H7 (cell line): ENCODE measurements at regions not wholly inside any gene's neighbourhood (a gene's known extent, or its start where the extent isn't known, plus 50 kb on each side); places are given as distances from the start of the nearest gene placed in this dataset.
A peak's percentile ranks its signal among the peaks of the same experiment; 100 is the strongest.

Experiments
- DNase-seq: peaks from one replicate; pipeline ENCODE4 v3.0.0; 2012
- H3K27me3 ChIP-seq: 2 replicates; pipeline ENCODE4 v1.6.0; 2011; ENCODE audit warnings: mild to moderate bottlenecking, low read length; ENCODE audit not compliant: control insufficient read depth, insufficient read depth
- H3K36me3 ChIP-seq: replicated peaks from 2 replicates; pipeline ENCODE4 v1.5.1; 2011; ENCODE audit warnings: low read length; ENCODE audit not compliant: control insufficient read depth, insufficient read depth
- H3K4me3 ChIP-seq: 2 replicates; pipeline ENCODE4 v1.5.1; 2011; ENCODE audit warnings: low read depth, mild to moderate bottlenecking, control low read depth, low read length, moderate library complexity; ENCODE audit not compliant: insufficient read depth

GRCh38 chr2:240302041-240302440 lies 133.4 kb upstream of the GPC1 start:
- H3K27me3 ChIP-seq, result no peaks in the 10 kb centered on the region
- DNase-seq, result peak; percentile 16
- no peaks in the 10 kb centered on the region for H3K36me3 ChIP-seq
- H3K4me3 ChIP-seq, result no peak overlapping the region

- no peaks in the 10 kb centered on the region for H3K27me3 ChIP-seq
- H3K4me3 ChIP-seq, result no peak overlapping the region
- peak; percentile 12 for DNase-seq
- H3K36me3 ChIP-seq, result no peaks in the 10 kb centered on the region
Observed at GRCh38 chr2:240302933-240303595, 132.4 kb upstream of the GPC1 start.

GRCh38 chr2:240303896-240304745 lies 131.3 kb upstream of the GPC1 start:
- H3K27me3 ChIP-seq, result no peaks in the 10 kb centered on the region
- no peak overlapping the region for H3K4me3 ChIP-seq
- DNase-seq, result peak; percentile 32
- H3K36me3 ChIP-seq, result no peaks in the 10 kb centered on the region

- DNase-seq, result no peak
- Histone ChIP-seq H3K36me3 (no peaks in the 10 kb centered on the region), H3K4me3 (no peak overlapping the region), H3K27me3 (no peaks in the 10 kb centered on the region)
Observed at GRCh38 chr2:240304746-240305161, 130.7 kb upstream of the GPC1 start.

GRCh38 chr2:240305369-240305962 lies 130.0 kb upstream of the GPC1 start:
- H3K4me3 ChIP-seq, result no peak overlapping the region
- H3K27me3 ChIP-seq, result no peaks in the 10 kb centered on the region
- H3K36me3 ChIP-seq, result no peaks in the 10 kb centered on the region
- DNase-seq, result no peak

GRCh38 chr2:240306185-240306584 lies 129.3 kb upstream of the GPC1 start:
- Histone ChIP-seq H3K36me3 (no peaks in the 10 kb centered on the region), H3K4me3 (no peak overlapping the region), H3K27me3 (no peaks in the 10 kb centered on the region)
- no peak for DNase-seq

- no peaks in the 10 kb centered on the region for H3K36me3 ChIP-seq
- no peaks in the 10 kb centered on the region for H3K27me3 ChIP-seq
- peak; percentile 44 for DNase-seq
- H3K4me3 ChIP-seq, result no peak overlapping the region
Observed at GRCh38 chr2:240308111-240308651, 127.3 kb upstream of the GPC1 start.

- no peak for DNase-seq
- Histone ChIP-seq H3K27me3 (no peaks in the 10 kb centered on the region), H3K4me3 (no peak overlapping the region), H3K36me3 (no peaks in the 10 kb centered on the region)
Observed at GRCh38 chr2:240309214-240309613, 126.2 kb upstream of the GPC1 start.

- peak; percentile 17 for DNase-seq
- Histone ChIP-seq H3K27me3 (no peaks in the 10 kb centered on the region), H3K4me3 (no peak overlapping the region), H3K36me3 (no peaks in the 10 kb centered on the region)
Observed at GRCh38 chr2:240310201-240310600, 125.3 kb upstream of the GPC1 start.

- Histone ChIP-seq H3K36me3 (no peaks in the 10 kb centered on the region), H3K4me3 (no peak overlapping the region), H3K27me3 (no peaks in the 10 kb centered on the region)
- peak; percentile 13 for DNase-seq
Observed at GRCh38 chr2:240310645-240311044, 124.8 kb upstream of the GPC1 start.

GRCh38 chr2:240311821-240312220 lies 123.6 kb upstream of the GPC1 start:
- H3K27me3 ChIP-seq, result no peaks in the 10 kb centered on the region
- H3K36me3 ChIP-seq, result no peaks in the 10 kb centered on the region
- no peak overlapping the region for H3K4me3 ChIP-seq
- DNase-seq, result no peak

- DNase-seq, result peak; percentile 19
- no peaks in the 10 kb centered on the region for H3K36me3 ChIP-seq
- no peak overlapping the region for H3K4me3 ChIP-seq
- H3K27me3 ChIP-seq, result no peaks in the 10 kb centered on the region
Observed at GRCh38 chr2:240319221-240319854, 116.1 kb upstream of the GPC1 start.

- no peaks in the 10 kb centered on the region for H3K27me3 ChIP-seq
- no peaks in the 10 kb centered on the region for H3K36me3 ChIP-seq
- no peak for DNase-seq
- H3K4me3 ChIP-seq, result no peak overlapping the region
Observed at GRCh38 chr2:240319855-240320203, 115.6 kb upstream of the GPC1 start.

- H3K4me3 ChIP-seq, result no peak overlapping the region
- no peaks in the 10 kb centered on the region for H3K36me3 ChIP-seq
- peak; percentile 74 for DNase-seq
- no peaks in the 10 kb centered on the region for H3K27me3 ChIP-seq
Observed at GRCh38 chr2:240320204-240320993, 115.1 kb upstream of the GPC1 start.
